Uterus (tissue), 3 donors: ENCODE measurements at regions not wholly inside any gene's neighbourhood (a gene's known extent, or its start where the extent isn't known, plus 50 kb on each side); places are given as distances from the start of the nearest gene placed in this dataset.

Source experiments
- DNase-seq, 2 donors: peaks; one replicate each; pipeline ENCODE4 v3.0.0-alpha.2; 2019 to 2020
- H3K27ac ChIP-seq, 2 donors: fragments of 200-600 bp; sonication (generic); 1 replicate in 1 of 2; 2 replicates in 1 of 2; pipeline ENCODE4 v1.5.1; 2016 to 2018
- H3K27me3 ChIP-seq, 2 donors: fragments of 200-600 bp; sonication (generic); one replicate each; pipeline ENCODE4 v1.5.1; 2018 to 2019; ENCODE audit warnings: control low read depth in 1 of 2
- H3K36me3 ChIP-seq, 2 donors: fragments of 200-600 bp; sonication (generic); one replicate each; pipeline ENCODE4 v1.5.1; 2019; ENCODE audit warnings: control low read depth in 1 of 2
- H3K4me1 ChIP-seq, 2 donors: fragments of 200-600 bp; sonication (generic); one replicate each; pipeline ENCODE4 v1.5.1; 2018 to 2019; ENCODE audit warnings: control low read depth in 1 of 2
- H3K4me3 ChIP-seq, 2 donors: fragments of 200-600 bp; sonication (generic); 1 replicate in 1 of 2; 2 replicates in 1 of 2; pipeline ENCODE4 v1.5.1; 2018 to 2019; ENCODE audit warnings: mild to moderate bottlenecking in 1 of 2
- H3K9me3 ChIP-seq, 2 donors: fragments of 200-600 bp; sonication (generic); one replicate each; pipeline ENCODE4 v1.5.1; 2019; ENCODE audit warnings: control low read depth in 1 of 2
- CTCF ChIP-seq, 4 experiments: fragments of 200-600 bp in 2 of 4; fragments of 450-650 bp in 2 of 4; sonication (generic) in 2 of 4; IDR thresholded peaks; one replicate each; pipeline ENCODE4 v1.5.1; 2016 to 2019; ENCODE audit warnings: antibody characterized with exemption in 4 of 4, mild to moderate bottlenecking in 2 of 4, moderate library complexity in 1 of 4
- POLR2A ChIP-seq, 2 donors: fragments of 450-650 bp; IDR thresholded peaks; one replicate each; pipeline ENCODE4 v1.6.1; 2016; ENCODE audit warnings: antibody characterized with exemption in 2 of 2, mild to moderate bottlenecking in 1 of 2, moderate library complexity in 1 of 2
- intact Hi-C: fragments of 100-400 bp; cut with DNase I; formaldehyde crosslinking; loops from one replicate; pipeline ENCODE4 v1.15.1; 2023; ENCODE audit warnings: low total_unique reads
- donor health status: DM: yes; HTN: yes; CAD: no.

GRCh38 chr1:71285529-71285928 lies 204.7 kb upstream of the ZRANB2 start:
- Histone ChIP-seq H3K9me3 (no peaks in the 10 kb centered on the region), H3K4me1 (no peaks in the 10 kb centered on the region), H3K4me3 (no peak overlapping the region), H3K27ac (no peak overlapping the region), H3K36me3 (no peaks in the 10 kb centered on the region), H3K27me3 (no peaks in the 10 kb centered on the region)
- DNase-seq, result no peak
- TF ChIP-seq CTCF (IDR thresholded peaks at IDR 0.05), result no peak
- intact Hi-C loops, result no loop called here

DNA sequence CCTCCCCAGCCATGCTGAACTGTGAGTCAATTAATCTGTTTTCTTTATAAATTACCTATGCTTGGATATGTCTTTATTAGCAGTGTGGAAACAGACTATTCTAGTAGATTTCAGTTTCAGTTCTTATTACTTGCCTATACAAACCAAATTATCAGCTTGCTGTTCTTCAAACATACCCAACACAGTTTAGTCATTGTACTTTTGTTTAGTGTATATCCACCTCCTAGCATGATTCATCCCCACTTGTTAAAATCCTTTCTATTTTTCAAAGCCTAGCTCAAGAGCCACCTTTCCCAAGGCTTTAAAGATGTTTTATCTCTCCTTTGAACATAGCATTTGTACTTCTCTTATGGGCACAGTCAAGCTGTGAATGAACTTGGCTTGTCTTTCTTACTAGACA lies 195.6 kb upstream of the ZRANB2 start:
- no peak overlapping the region for H3K4me3 ChIP-seq
- no peak for DNase-seq
- no peaks in the 10 kb centered on the region for H3K27me3 ChIP-seq
- intact Hi-C loops, result no loop called here
- H3K27ac ChIP-seq, result no peak overlapping the region
- no peaks in the 10 kb centered on the region for H3K36me3 ChIP-seq
- H3K9me3 ChIP-seq, result no peaks in the 10 kb centered on the region
- TF ChIP-seq CTCF (IDR thresholded peaks at IDR 0.05) (no peak), POLR2A (IDR thresholded peaks at IDR 0.05) (no peak)
- no peaks in the 10 kb centered on the region for H3K4me1 ChIP-seq

- no peak for DNase-seq
- Histone ChIP-seq H3K9me3 (no peaks in the 10 kb centered on the region), H3K4me1 (no peaks in the 10 kb centered on the region), H3K27me3 (no peaks in the 10 kb centered on the region), H3K36me3 (no peaks in the 10 kb centered on the region), H3K4me3 (no peak overlapping the region), H3K27ac (no peak overlapping the region)
- intact Hi-C loops, result no loop called here
- TF ChIP-seq POLR2A (IDR thresholded peaks at IDR 0.05) (no peak), CTCF (IDR thresholded peaks at IDR 0.05) (no peak)
Measured at GRCh38 chr1:71273334-71273733, 192.5 kb upstream of the ZRANB2 start.

DNA sequence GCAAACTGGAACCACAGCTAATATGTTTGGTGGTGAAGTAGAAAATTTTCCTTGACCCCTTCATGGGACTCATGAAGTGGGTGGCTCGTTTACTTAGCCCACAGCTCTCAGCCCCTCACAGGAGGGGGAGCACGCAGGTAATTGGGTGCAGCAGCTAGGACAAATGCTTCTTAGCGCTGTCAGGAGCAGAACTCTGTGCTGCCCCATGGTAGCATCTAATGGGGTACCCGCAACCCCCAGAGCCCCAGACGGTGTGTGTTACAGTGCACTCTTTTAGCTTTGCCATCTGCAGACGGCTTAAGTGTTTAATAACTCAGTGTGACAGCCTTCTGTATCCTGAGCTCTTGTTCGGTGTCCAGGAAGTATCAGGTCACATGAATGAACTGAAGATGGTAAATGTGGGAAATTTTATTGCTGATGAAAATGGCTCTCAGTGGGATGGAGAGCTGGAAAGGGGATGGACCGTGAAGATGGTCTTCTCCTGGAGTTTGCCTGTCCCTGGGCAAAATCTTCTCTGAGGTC lies 189.6 kb upstream of the ZRANB2 start:
- no peaks in the 10 kb centered on the region for H3K27me3 ChIP-seq
- H3K4me3 ChIP-seq, result no peak overlapping the region
- no peak overlapping the region for H3K27ac ChIP-seq
- H3K36me3 ChIP-seq, result no peaks in the 10 kb centered on the region
- H3K4me1 ChIP-seq, result no peaks in the 10 kb centered on the region
- no peaks in the 10 kb centered on the region for H3K9me3 ChIP-seq
- TF ChIP-seq POLR2A (IDR thresholded peaks at IDR 0.05) (no peak), CTCF (IDR thresholded peaks at IDR 0.05) (no peak)
- DNase-seq, result no peak
- intact Hi-C loops, result no loop called here

GRCh38 chr1:71269818-71270217 lies 189.0 kb upstream of the ZRANB2 start:
- no peak for TF ChIP-seq CTCF (IDR thresholded peaks at IDR 0.05)
- no peak for TF ChIP-seq POLR2A (IDR thresholded peaks at IDR 0.05)
- no peaks in the 10 kb centered on the region for H3K9me3 ChIP-seq
- H3K36me3 ChIP-seq, result no peaks in the 10 kb centered on the region
- H3K4me1 ChIP-seq, result no peaks in the 10 kb centered on the region
- intact Hi-C loops, result no loop called here
- H3K27me3 ChIP-seq, result no peaks in the 10 kb centered on the region
- no peak for DNase-seq
- H3K4me3 ChIP-seq, result no peak overlapping the region
- no peak overlapping the region for H3K27ac ChIP-seq
